PC-3 (cell line): ENCODE measurements at regions not wholly inside any gene's neighbourhood (a gene's known extent, or its start where the extent isn't known, plus 50 kb on each side); places are given as distances from the start of the nearest gene placed in this dataset.

Experiments used
- EZH2 ChIP-seq: fragments of 300-600 bp; sonication (generic); IDR thresholded peaks from one replicate; pipeline ENCODE4 v1.6.1; 2017; ENCODE audit warnings: antibody characterized with exemption, mild to moderate bottlenecking, low read length; ENCODE audit not compliant: unreplicated experiment
- EZH2phosphoT487 ChIP-seq: fragments of 300-600 bp; sonication (generic); IDR thresholded peaks from 2 replicates; pipeline ENCODE4 v1.6.1; 2018; ENCODE audit warnings: mild to moderate bottlenecking, antibody characterized with exemption, low read length, borderline replicate concordance
- TF ChIP-seq, protein P1 (sequence below): fragments of 300-600 bp; sonication (generic); conservative IDR thresholded peaks from 2 replicates; pipeline ENCODE4 v1.5.1; 2017; ENCODE audit warnings: antibody characterized with exemption, low read depth, mild to moderate bottlenecking, low read length

- TF ChIP-seq, protein P1, sequence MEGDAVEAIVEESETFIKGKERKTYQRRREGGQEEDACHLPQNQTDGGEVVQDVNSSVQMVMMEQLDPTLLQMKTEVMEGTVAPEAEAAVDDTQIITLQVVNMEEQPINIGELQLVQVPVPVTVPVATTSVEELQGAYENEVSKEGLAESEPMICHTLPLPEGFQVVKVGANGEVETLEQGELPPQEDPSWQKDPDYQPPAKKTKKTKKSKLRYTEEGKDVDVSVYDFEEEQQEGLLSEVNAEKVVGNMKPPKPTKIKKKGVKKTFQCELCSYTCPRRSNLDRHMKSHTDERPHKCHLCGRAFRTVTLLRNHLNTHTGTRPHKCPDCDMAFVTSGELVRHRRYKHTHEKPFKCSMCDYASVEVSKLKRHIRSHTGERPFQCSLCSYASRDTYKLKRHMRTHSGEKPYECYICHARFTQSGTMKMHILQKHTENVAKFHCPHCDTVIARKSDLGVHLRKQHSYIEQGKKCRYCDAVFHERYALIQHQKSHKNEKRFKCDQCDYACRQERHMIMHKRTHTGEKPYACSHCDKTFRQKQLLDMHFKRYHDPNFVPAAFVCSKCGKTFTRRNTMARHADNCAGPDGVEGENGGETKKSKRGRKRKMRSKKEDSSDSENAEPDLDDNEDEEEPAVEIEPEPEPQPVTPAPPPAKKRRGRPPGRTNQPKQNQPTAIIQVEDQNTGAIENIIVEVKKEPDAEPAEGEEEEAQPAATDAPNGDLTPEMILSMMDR: no peak
- no peak for TF ChIP-seq EZH2
- no peak for TF ChIP-seq EZH2phosphoT487
Observed at GRCh38 chr6:80441131-80441530, 334.7 kb downstream of the BCKDHB start.
